Lung microvascular endothelial cell (primary cell): ENCODE measurements at regions not wholly inside any gene's neighbourhood (a gene's known extent, or its start where the extent isn't known, plus 50 kb on each side); places are given as distances from the start of the nearest gene placed in this dataset.
"Not testable (repeated sequence)": the region's sequence is repeated elsewhere in the genome, so short reads cannot be mapped to it uniquely, and the experiment has no call there.

ENCODE experiments used
- DNase-seq, 2 donors: peaks; one replicate each; pipeline versions ENCODE4 v3.0.0 to v3.0.0-alpha.2; 2010; ENCODE audit warnings: low read depth in 2 of 2

DNA sequence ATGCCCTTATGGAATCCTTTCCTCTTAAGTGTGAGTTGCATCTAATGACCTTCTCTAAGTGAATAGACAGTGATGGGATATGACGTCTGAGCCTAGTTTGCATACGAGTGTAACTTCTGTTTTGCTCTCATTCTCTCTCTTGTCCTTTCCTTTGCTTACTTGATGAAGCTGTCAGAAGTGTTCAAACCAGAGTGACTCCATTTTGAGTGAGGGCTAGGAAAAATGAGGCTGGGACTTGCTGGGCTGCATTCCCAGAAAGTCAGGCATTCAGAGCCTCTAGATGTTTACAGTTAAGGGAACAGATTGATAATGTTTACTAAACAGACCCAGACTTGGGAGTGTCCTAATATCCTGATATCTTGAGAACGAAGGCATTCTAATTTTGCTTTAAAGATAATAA, 311.2 kb upstream of the SOX4 start:
- DNase-seq = not testable (repeated sequence)

DNA sequence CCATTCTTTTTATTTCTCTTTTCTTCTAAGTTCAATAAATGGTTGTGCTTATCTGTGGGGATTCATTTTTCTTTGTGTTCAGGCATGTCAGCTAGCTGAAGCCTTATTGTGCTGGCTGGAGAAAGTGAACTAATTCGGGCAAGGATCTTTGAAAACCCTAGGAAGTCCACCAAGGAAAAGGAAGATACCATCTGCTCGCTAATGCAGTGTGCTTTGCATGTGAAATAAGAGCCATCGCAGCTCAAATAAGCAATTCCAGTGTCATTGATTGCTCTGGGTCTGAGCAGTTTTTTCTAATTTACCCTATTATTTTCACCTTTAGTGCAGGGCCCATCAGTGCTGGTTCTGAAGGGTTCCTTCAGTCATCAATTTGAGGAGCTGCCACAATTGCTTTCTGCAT, 309.4 kb upstream of the SOX4 start:
- no peak for DNase-seq

DNA sequence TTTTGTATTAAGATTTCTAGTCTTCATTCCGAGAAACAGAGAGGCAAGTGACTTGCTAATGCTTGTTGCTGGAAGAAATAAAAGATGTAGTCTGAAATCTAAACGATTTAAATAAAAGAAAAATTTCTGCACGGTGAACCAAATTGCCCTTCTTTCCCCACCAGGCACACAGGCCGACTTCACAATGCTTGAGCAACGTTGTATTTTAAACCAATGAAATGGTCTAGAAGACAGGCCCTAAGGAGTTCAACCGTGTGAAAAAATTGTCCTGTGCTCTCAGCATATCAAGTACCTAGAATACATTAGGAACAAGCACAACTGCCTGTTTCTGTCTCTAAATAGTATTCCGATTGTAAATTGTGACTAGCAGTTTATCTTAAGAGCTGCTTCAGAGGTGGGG, 308.8 kb upstream of the SOX4 start:
- no peak for DNase-seq

DNA sequence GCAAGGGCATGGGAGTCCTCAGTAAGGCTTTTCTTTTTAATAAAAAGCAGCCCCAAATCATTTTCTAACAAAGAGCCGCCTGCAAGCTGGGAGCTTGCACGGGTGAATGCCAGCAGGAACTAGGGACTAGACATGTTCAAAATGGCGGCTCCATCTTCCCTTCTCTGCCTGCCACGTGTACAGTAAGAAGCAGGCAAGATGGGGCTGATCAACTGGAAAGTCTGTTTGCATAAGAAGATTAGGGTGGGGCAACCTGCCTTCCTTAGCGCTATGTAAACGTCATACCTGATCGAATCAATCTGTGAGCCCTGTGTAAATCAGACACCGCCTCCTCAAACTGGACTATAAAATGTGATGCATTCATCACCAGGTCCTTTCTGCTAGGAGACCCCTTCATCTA, 299.4 kb upstream of the SOX4 start:
- DNase-seq = no peak

DNA sequence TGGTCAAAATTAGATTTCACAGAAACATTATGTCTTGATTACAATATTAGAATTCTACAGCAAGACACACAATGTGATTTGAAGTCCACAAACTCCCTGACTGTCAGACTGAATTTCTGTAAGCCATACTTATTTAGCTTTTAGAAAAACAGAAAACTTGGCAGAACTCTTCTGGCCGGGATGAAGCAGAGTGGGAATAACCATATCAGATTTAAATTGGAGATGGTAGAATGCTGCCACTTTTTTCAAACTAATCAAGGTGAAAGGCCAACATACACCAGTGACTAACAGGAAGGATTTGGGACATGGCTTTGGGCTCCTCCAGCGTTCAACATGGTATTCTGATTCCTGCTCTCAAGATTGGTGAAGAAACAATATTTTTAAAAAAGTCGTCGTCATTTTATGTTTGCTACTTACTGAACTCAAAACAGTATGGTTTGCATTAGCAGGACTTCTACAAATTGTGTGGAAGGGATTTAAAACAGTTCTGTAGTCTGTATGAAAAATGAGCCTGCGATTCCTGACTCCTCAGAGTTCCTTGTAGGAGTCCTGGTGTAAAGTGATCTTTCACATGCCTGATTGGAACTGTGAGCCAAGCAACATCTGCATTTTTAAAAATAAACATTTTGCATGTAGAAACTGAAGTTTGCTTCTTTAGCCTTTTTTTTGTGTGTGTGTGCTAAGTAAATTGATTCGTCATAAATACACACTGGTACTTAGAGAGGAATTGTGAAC, 297.9 kb upstream of the SOX4 start:
- DNase-seq = no peak

DNA sequence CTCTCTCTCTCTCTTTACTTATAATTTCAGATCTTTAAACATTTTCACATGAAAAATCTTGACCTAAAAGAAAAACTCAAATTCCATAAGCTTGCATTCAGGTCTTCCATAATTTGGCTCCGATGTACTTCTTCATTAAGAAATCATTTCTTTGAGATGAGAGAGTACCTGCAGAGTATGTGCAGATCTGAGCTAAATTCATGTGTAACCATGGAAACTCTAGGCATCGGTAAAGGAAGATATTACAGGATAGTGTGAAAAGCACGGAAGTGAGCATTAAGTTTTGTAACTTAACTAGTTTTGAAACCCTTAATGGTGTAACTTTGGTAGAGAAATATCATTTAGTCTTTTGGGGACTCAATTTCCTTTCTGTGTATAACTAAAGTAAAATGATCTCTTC, 295.9 kb upstream of the SOX4 start:
- DNase-seq = no peak

DNA sequence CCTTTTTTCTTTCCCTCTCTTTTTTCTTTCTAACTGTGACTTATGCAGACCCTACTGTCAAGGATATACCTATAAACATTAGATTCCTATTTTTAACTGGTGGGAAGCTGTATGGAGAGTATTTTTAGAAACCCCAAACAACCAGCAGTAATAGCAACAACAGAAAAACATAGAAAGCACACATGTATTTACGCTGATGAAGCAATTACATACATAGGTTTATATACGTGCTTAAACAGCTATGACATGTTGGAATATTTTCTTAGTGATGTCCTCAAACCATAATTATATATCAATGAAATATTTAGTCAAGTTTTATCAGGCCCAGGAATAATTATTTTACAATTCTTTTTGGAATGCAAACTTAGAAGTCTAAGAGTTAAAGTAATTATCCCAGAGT, 294.3 kb upstream of the SOX4 start:
- DNase-seq = no peak

DNA sequence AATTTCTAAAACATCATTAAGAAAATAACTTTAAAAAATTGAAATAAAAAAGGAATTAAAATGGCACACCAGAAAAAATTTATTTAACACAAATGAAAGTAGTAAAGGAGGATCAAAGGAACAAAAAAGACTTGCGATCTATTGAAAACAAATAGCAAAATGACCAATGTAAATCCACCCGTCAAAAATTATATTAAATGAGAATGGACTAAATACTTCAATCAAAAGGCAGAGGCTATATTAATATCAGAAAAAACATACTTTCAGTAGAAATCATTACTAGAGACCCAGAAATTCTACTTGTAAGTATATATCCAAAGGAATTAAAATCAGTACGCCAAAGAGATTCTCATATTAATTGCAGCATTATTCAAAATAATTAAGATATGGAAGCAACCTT, 293.1 kb upstream of the SOX4 start:
- DNase-seq = no peak

DNA sequence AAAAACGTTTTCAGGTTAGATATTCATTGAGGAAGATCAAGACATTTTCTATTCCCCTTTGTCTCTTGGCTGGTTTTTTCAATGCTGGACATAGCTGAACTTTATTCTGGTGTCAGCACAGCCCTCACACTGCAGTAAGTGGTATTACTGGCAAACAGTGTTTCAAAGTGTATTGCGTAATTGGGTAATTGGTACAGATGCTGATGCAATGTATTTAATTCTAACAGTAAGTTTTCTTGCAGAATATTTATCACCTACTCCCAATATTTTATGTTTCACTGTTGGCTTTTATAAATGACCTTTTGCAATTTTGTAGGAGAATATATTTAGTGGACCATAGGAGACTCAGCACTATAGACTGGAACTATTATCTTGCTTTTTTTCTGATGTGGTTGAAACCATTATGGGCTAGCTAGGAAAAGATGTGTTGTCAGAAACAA, 287.6 kb upstream of the SOX4 start:
- DNase-seq = peak in 1 of 2 donors; percentile 11

DNA sequence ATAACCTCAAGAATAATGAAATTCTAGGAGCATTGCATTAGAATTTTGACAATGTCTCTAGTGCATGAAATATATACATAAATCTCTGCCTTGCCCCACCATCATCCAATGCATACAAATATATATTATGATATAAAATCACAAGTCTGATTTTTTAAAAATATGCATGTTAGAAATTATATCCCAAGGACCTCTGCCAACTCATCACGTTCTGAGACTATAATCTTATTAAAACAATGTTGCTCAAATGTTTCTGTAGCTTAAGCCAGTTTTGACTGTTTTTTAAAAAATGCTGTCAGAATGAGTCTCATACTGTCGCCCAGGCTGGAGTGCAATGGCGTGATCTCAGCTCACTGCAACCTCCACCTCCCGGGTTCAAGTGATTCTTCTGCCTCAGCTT, 287.0 kb upstream of the SOX4 start:
- no peak for DNase-seq

DNA sequence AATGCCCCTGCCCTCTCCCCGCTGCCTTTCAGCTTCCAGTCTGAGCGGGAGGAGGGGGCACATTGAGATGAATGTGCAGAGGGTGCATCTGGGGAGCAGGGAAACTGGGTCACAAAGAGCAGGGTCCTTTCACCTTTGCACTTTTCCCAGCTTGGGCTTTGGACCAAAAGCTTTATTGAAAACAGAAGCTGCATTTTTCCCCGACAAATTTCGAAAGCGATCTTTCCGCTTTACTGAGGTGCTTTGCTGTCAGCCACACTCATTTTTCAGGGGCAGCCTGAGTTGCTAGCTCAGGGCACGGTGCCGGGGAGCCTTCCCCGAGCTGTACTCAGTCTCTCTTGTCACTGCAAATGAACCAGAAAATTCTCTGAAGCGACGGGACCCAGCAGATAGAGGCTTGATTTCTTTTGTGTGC, 283.7 kb upstream of the SOX4 start:
- DNase-seq = no peak

DNA sequence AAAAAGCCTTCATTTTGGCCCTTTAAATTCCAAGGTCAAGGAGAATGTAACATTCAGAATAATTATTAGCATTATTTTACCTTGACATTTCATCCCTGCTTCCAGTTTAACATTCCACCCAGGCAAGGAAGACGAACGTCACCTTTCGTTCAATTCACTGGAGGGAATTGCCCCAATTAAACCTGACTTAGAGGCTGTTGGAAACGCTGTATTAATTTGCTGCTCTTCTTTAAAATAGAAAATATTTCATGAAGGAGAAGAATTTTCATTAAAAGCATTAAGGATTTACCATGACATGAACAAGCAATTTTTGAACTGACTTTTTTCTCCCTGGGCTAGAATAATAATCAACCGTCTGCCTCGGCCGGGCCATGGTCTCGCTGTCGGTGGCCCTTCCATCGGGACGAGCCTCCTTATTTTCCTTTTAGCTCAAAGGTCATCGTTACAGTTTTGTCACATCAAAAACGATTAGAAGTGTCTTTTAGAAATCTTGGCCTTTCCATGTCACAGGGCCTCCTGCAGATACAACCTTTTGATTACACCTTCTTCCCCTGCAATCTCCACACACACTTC, 282.9 kb upstream of the SOX4 start:
- DNase-seq = no peak

DNA sequence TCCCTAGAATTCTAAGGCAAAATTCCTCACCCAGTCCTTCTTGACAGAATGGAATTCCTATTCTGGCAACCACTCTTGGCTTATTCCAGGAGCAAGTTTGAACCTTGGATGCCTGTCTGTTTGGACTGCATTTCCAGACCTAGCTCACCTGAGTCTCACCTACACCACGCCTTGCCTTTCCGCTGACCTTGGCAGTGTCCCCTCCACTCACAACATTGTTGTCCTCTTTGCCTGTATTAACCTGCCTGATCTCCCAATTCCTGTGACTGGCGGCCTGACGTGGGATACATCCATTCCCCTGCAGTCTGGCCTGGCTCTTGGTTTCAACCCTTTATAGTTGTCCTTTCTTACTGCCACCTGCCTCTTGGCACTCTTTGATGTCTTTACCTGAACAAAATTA, 281.4 kb upstream of the SOX4 start:
- DNase-seq = no peak

DNA sequence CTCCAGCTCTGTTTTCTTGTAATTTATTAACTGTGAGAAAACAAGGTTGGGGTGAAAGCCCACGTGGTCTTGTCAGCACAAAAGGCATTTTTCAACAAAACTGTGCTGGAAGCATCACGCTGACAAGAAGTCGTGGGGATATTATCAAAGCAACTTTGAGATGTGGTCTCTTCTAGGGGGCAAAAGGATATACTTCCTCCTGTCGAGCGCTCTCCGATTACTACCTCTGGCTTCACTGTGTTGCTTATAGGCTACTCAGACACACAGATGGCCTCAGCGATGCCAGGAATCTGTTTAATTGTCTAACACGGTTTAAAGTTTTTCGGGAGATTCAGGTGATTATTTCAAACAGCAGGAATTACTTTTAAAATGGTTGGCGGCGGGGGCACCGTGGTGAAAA, 275.9 kb upstream of the SOX4 start:
- DNase-seq = no peak

DNA sequence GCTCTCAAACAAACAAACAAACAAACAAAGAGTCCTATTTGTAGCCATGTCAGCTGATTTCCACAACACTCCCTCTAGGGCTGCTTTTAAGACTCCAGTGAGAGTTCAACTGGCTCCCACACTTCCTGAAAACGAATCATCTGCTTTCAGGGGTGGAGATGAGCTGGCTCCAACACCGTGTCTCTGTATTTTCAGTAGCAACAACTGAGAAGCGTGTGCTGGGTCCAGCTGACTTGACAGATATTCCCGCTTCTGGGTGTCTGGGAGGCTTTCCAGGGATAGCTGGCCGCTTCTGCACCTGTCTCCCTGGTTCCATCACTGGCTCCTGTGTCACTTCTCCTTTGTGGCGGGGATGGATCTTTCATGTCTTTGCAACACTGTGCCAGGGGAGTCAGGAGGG, 272.5 kb upstream of the SOX4 start:
- DNase-seq = no peak

DNA sequence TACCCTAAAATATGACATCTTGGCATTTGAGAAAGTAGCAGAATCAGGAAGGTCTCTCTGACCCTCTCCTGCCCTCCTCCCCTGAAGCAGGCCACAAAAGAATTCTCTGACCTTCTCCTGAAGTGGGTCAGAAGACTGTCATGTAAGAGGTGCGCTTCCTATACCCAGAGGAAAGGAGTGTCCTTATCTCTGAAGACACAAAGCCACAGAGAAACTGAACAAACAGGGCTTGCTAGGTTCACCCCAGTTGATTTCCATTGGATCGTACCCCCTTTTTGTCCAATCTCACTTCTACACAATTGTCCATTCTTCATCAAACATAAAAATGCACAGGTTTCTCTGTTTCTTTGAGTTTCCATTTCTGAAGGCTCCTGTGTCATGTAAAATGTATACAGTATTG, 272.0 kb upstream of the SOX4 start:
- DNase-seq = no peak

DNA sequence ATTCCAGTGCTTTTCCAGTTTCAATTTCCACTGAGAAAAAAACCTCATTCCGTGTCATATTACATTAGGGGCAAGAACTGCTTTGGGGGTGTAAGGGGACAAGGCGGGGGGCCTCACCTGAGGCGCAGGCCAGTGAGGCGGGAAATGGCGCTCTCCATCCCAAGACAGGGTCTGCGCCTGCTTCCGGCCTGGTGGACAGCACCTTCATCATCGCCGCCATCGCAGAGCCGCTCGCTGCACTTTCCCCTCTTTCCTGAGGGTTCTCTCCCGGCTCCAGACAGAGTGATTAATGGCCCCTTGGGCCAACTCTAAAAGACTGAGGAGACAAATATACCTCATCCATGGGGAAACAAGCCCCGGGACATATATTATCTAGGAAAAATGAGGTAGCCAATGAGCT, 270.0 kb upstream of the SOX4 start:
- DNase-seq = no peak

DNA sequence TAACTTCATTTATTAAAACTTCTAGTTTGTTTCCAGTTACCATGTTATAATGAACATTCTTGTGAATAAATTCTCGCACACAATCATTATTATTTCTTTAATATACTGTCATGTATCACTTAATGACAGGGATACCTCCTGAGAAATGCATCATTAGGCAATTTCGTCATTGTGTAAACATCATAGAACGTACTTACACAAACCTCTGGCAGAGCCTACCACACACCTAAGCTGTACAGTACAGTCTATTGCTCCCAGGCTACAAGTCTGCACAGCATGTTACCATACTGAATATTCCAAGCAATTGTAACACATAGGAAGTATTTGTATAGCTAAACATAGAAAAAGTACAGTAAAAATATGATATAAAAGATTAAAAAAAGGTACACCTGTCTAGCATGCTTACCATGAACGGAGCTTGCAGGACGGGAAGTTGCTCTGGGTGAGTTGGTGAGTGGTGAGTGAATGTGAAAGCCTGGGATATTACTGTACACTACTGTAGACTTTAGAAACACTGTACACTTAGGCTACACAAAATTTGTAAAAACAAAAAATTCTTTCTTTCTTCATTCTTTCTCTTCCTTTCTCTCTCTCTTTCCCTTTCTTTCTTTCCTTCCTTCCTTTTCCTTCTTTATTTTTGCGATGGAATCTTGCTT, 268.2 kb upstream of the SOX4 start:
- no peak for DNase-seq

DNA sequence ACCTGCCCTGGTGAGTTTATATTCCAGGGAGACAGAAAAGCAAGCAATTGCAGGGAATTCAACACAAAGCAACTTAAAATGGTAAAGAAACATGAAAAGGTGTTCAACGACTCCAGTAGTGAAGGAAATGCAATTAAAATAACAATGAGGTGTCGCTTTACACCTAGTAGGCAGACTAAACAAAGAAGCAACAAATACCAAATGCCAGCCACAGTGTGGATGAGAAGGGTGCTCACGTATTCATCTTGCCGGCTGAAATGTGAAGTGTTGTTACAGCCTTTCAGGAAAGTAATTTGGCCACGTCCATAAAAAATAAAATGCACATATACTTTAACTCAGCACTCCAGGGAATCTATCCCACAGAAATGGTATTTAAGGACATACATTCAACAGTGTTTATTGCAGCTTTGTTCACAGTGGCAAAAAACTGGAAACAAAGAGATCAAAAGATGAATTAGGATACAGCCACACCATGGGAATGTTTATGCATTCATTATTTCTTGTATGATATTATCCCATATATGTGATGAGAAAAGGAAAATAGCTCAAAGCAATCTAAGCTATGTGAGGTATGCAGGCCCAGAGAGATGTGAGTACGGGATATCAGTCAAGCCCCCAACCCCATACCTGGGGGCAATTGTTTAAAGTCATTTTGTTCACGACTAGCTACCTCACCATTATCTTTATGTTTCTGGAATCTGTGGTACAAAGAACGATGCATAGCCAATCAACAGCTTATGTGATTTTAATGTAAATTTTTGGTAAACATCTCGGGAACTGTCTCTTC, 266.0 kb upstream of the SOX4 start:
- DNase-seq = no peak

DNA sequence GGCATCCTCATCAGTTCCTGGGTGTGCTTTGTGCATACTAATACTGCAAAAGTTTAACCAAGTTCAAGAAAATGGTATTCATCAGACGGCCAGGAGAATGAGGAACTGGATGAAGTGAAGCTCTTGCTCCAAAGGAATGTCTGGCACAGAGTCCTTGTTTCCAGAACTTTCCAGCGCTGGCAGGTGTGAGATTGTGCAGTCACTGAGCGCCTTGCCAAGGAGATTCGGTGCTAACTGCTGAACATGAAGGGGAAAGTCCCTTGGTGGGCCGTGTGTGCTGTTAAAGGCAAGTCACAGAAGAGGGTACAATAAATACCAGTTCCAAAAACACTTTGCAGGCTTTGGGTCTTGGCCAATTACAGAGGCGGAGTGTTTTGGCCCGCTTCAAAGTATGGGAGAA, 262.3 kb upstream of the SOX4 start:
- peak in 1 of 2 donors; percentile 5 for DNase-seq

DNA sequence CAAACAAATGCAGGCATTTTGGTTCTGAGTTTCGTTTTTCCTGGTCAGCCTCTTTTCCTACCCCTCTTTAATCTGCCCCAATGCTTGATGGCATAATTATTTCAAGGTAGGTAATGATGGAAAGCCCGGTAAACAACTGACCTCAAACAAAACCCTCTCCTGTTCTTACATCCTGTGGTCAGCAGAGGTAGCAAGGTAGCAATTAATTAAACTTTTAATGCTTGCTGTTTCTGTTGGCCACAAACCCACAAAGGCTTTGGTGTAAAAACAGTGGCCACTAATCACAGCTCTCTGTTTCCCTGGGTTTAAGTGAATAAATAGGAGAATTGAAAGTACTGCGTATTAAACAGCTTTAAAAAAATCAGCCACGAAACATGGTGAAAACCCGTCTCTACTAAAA, 261.5 kb upstream of the SOX4 start:
- no peak for DNase-seq

DNA sequence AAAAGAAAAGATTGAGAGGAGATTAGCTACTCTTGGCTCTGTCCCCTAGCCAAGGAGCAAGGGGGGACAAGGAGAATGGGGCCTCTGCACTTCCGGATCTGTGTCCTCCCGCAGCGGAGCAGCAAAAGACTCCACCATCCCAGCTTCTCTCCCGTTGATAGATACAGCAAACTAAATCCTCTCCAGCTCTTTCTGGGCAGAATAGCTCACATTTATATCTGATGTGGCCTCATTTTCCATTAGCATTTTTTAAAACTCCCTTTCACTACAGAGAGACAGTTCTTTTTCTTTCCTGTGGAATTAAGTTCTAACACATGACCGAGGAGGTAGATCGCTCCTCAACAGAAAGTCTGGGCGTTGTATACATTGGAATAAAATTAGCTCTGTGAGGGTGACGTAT, 260.9 kb upstream of the SOX4 start:
- no peak for DNase-seq
